OCI-LY7 (cell line): ENCODE measurements at regions not wholly inside any gene's neighbourhood (a gene's known extent, or its start where the extent isn't known, plus 50 kb on each side); places are given as distances from the start of the nearest gene placed in this dataset.

Source experiments
- EZH2phosphoT487 ChIP-seq: fragments of 200-600 bp; sonication (generic); IDR thresholded peaks from 2 replicates; pipeline ENCODE4 v1.6.1; 2018; ENCODE audit warnings: low read depth, borderline replicate concordance, mild to moderate bottlenecking, mixed run types, antibody characterized with exemption, low read length, moderate library complexity, mixed read lengths
- TF ChIP-seq, protein P1 (sequence below): fragments of 200-600 bp; sonication (generic); conservative IDR thresholded peaks from 2 replicates; pipeline ENCODE4 v1.5.1; 2014; ENCODE audit warnings: mild to moderate bottlenecking, antibody characterized with exemption, low read length, moderate library complexity, mixed read lengths

- TF ChIP-seq, protein P1, sequence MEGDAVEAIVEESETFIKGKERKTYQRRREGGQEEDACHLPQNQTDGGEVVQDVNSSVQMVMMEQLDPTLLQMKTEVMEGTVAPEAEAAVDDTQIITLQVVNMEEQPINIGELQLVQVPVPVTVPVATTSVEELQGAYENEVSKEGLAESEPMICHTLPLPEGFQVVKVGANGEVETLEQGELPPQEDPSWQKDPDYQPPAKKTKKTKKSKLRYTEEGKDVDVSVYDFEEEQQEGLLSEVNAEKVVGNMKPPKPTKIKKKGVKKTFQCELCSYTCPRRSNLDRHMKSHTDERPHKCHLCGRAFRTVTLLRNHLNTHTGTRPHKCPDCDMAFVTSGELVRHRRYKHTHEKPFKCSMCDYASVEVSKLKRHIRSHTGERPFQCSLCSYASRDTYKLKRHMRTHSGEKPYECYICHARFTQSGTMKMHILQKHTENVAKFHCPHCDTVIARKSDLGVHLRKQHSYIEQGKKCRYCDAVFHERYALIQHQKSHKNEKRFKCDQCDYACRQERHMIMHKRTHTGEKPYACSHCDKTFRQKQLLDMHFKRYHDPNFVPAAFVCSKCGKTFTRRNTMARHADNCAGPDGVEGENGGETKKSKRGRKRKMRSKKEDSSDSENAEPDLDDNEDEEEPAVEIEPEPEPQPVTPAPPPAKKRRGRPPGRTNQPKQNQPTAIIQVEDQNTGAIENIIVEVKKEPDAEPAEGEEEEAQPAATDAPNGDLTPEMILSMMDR, result no peak
- no peak for TF ChIP-seq EZH2phosphoT487
Measured at GRCh38 chr3:74832925-74833324, 218.5 kb upstream of the CNTN3 start.
